HG03558 (cell line): ENCODE measurements at regions not wholly inside any gene's neighbourhood (a gene's known extent, or its start where the extent isn't known, plus 50 kb on each side); places are given as distances from the start of the nearest gene placed in this dataset.
A peak's percentile ranks its signal among the peaks of the same experiment; 100 is the strongest.

Experiments
- ATAC-seq: cut with Tn5 transposase; IDR thresholded peaks from one replicate; pipeline ENCODE4 v1.9.1; 2021; ENCODE audit warnings: moderate number of reproducible peaks; ENCODE audit not compliant: unreplicated experiment; ENCODE audit errors: extremely low read depth

GRCh38 chr4:20496068-20496467 lies 204.2 kb upstream of the PACRGL start:
- no peak for ATAC-seq

- no peak for ATAC-seq
These were observed 196.1 kb upstream of the PACRGL start for GRCh38 chr4:20504146-20504545.

- ATAC-seq = no peak
These were observed 194.3 kb upstream of the PACRGL start for GRCh38 chr4:20505927-20506326.

- no peak for ATAC-seq
These were observed 193.4 kb upstream of the PACRGL start for GRCh38 chr4:20506827-20507226.

GRCh38 chr4:20509315-20509714 lies 190.9 kb upstream of the PACRGL start:
- ATAC-seq = no peak

- no peak for ATAC-seq
These were observed 188.0 kb upstream of the PACRGL start for GRCh38 chr4:20512033-20512792.

GRCh38 chr4:20512985-20513384 lies 187.3 kb upstream of the PACRGL start:
- no peak for ATAC-seq

GRCh38 chr4:20520901-20521300 lies 179.4 kb upstream of the PACRGL start:
- ATAC-seq = no peak

GRCh38 chr4:20528508-20528907 lies 171.8 kb upstream of the PACRGL start:
- no peak for ATAC-seq

- no peak for ATAC-seq
These were observed 170.6 kb upstream of the PACRGL start for GRCh38 chr4:20529691-20530090.

GRCh38 chr4:20532116-20532790 lies 168.0 kb upstream of the PACRGL start:
- no peak for ATAC-seq

GRCh38 chr4:20532871-20533870 lies 167.1 kb upstream of the PACRGL start:
- no peak for ATAC-seq

GRCh38 chr4:20538905-20539304 lies 161.4 kb upstream of the PACRGL start:
- ATAC-seq = no peak

GRCh38 chr4:20543131-20543530 lies 157.1 kb upstream of the PACRGL start:
- no peak for ATAC-seq

- peak; percentile 61 for ATAC-seq
These were observed 155.6 kb upstream of the PACRGL start for GRCh38 chr4:20544645-20545044.

- ATAC-seq = no peak
These were observed 148.3 kb upstream of the PACRGL start for GRCh38 chr4:20552004-20552403.

- no peak for ATAC-seq
These were observed 146.1 kb upstream of the PACRGL start for GRCh38 chr4:20554134-20554533.

GRCh38 chr4:20565075-20565721 lies 135.1 kb upstream of the PACRGL start:
- no peak for ATAC-seq

- no peak for ATAC-seq
These were observed 129.1 kb upstream of the PACRGL start for GRCh38 chr4:20570981-20571715.

GRCh38 chr4:20572976-20573375 lies 127.3 kb upstream of the PACRGL start:
- ATAC-seq = no peak
